ENCODE measurements at regions not wholly inside any gene's neighbourhood (a gene's known extent, or its start where the extent isn't known, plus 50 kb on each side); places are given as distances from the start of the nearest gene placed in this dataset.

GRCh38 chr2:21332993-21333625 lies 209.3 kb downstream of the TDRD15 start:
- no peak for TF ChIP-seq CTCF (IDR thresholded peaks at IDR 0.05)
- no peak for TF ChIP-seq POLR2AphosphoS5 (IDR thresholded peaks at IDR 0.05; ENCODE audit: insufficient read depth in 1 of 2, low read depth in 1 of 2)

Measured in vagina (tissue), 2 donors.